ENCODE measurements at regions not wholly inside any gene's neighbourhood (a gene's known extent, or its start where the extent isn't known, plus 50 kb on each side); places are given as distances from the start of the nearest gene placed in this dataset.

GRCh38 chr20:24109537-24109936, 121.0 kb upstream of the GGTLC1 start:
- H3K9me3 ChIP-seq (ENCODE audit: insufficient read depth, low read depth, low read length) = no peaks in the 10 kb centered on the region
- H3K79me2 ChIP-seq (ENCODE audit: insufficient read depth, low read length) = no peaks in the 10 kb centered on the region
- peaks cover 4% of the 10 kb centered on the region for H3K4me1 Mint-ChIP-seq (ENCODE audit: low read depth, unreplicated experiment)
- H3K4me3 Mint-ChIP-seq (ENCODE audit: unreplicated experiment) = no peak overlapping the region
- H3K9ac ChIP-seq (ENCODE audit: low read length) = no peak overlapping the region
- FAIRE-seq (no peak), DNase-seq (ENCODE audit: low read depth) (no peak)
- no peaks in the 10 kb centered on the region for H3K9me3 Mint-ChIP-seq (ENCODE audit: unreplicated experiment)
- H3K27ac Mint-ChIP-seq (ENCODE audit: unreplicated experiment) = no peak overlapping the region
- H3K27ac ChIP-seq (ENCODE audit: low read depth, low read length) = no peak overlapping the region
- H3K27me3 ChIP-seq (ENCODE audit: insufficient read depth, low read length) = no peaks in the 10 kb centered on the region
- peaks cover 21% of the 10 kb centered on the region for H3K27me3 Mint-ChIP-seq (ENCODE audit: low read depth, unreplicated experiment)
- TF ChIP-seq CTCF (IDR thresholded peaks at IDR 0.05; ENCODE audit: insufficient read depth, low read depth, low read length) = no peak
- no peak for TF ChIP-seq EZH2 (IDR thresholded peaks at IDR 0.05; ENCODE audit: insufficient read depth, low read length)
- H3K4me2 ChIP-seq (ENCODE audit: low read length) = no peak overlapping the region
- H3K36me3 Mint-ChIP-seq (ENCODE audit: low read depth, unreplicated experiment) = no peaks in the 10 kb centered on the region
- no peak overlapping the region for H2AFZ ChIP-seq (ENCODE audit: low read depth, low read length)
- H3K4me3 ChIP-seq (ENCODE audit: insufficient read depth, low read depth, low read length) = no peak overlapping the region
- H4K20me1 ChIP-seq (ENCODE audit: insufficient read depth, low read length) = no peaks in the 10 kb centered on the region
- H3K36me3 ChIP-seq (ENCODE audit: insufficient read depth, low read length) = no peaks in the 10 kb centered on the region
- H3K4me1 ChIP-seq (ENCODE audit: insufficient read depth, low read length) = no peaks in the 10 kb centered on the region

- peaks cover under 1% of the 10 kb centered on the region for H3K4me1 ChIP-seq (ENCODE audit: insufficient read depth, low read length)
- H3K4me3 ChIP-seq (ENCODE audit: insufficient read depth, low read depth, low read length) = no peak overlapping the region
- H3K27me3 Mint-ChIP-seq (ENCODE audit: low read depth, unreplicated experiment) = peaks cover 21% of the 10 kb centered on the region
- H3K4me3 Mint-ChIP-seq (ENCODE audit: unreplicated experiment) = no peak overlapping the region
- no peaks in the 10 kb centered on the region for H3K27me3 ChIP-seq (ENCODE audit: insufficient read depth, low read length)
- no peaks in the 10 kb centered on the region for H3K36me3 ChIP-seq (ENCODE audit: insufficient read depth, low read length)
- H4K20me1 ChIP-seq (ENCODE audit: insufficient read depth, low read length) = no peaks in the 10 kb centered on the region
- no peak overlapping the region for H2AFZ ChIP-seq (ENCODE audit: low read depth, low read length)
- no peak for DNase-seq (ENCODE audit: low read depth)
- no peak for TF ChIP-seq EZH2 (IDR thresholded peaks at IDR 0.05; ENCODE audit: insufficient read depth, low read length)
- no peak for TF ChIP-seq CTCF (IDR thresholded peaks at IDR 0.05; ENCODE audit: insufficient read depth, low read depth, low read length)
- no peak overlapping the region for H3K9ac ChIP-seq (ENCODE audit: low read length)
- peaks cover 4% of the 10 kb centered on the region for H3K4me1 Mint-ChIP-seq (ENCODE audit: low read depth, unreplicated experiment)
- no peaks in the 10 kb centered on the region for H3K36me3 Mint-ChIP-seq (ENCODE audit: low read depth, unreplicated experiment)
- FAIRE-seq = no peak
- no peaks in the 10 kb centered on the region for H3K9me3 Mint-ChIP-seq (ENCODE audit: unreplicated experiment)
- no peak overlapping the region for H3K27ac Mint-ChIP-seq (ENCODE audit: unreplicated experiment)
- no peaks in the 10 kb centered on the region for H3K9me3 ChIP-seq (ENCODE audit: insufficient read depth, low read depth, low read length)
- H3K27ac ChIP-seq (ENCODE audit: low read depth, low read length) = no peak overlapping the region
- H3K79me2 ChIP-seq (ENCODE audit: insufficient read depth, low read length) = no peaks in the 10 kb centered on the region
- H3K4me2 ChIP-seq (ENCODE audit: low read length) = no peak overlapping the region
Measured at GRCh38 chr20:24109008-24109407, 120.4 kb upstream of the GGTLC1 start.

- H3K27me3 ChIP-seq (ENCODE audit: insufficient read depth, low read length) = no peaks in the 10 kb centered on the region
- FAIRE-seq (no peak), DNase-seq (ENCODE audit: low read depth) (no peak)
- Mint-ChIP-seq H3K27ac (ENCODE audit: unreplicated experiment) (no peak overlapping the region), H3K4me1 (ENCODE audit: low read depth, unreplicated experiment) (peaks cover 4% of the 10 kb centered on the region), H3K27me3 (ENCODE audit: low read depth, unreplicated experiment) (peaks cover 20% of the 10 kb centered on the region), H3K36me3 (ENCODE audit: low read depth, unreplicated experiment) (no peaks in the 10 kb centered on the region), H3K9me3 (ENCODE audit: unreplicated experiment) (no peaks in the 10 kb centered on the region), H3K4me3 (ENCODE audit: unreplicated experiment) (no peak overlapping the region)
- no peaks in the 10 kb centered on the region for H4K20me1 ChIP-seq (ENCODE audit: insufficient read depth, low read length)
- no peak overlapping the region for H3K4me3 ChIP-seq (ENCODE audit: insufficient read depth, low read depth, low read length)
- no peak overlapping the region for H2AFZ ChIP-seq (ENCODE audit: low read depth, low read length)
- H3K36me3 ChIP-seq (ENCODE audit: insufficient read depth, low read length) = no peaks in the 10 kb centered on the region
- no peak overlapping the region for H3K9ac ChIP-seq (ENCODE audit: low read length)
- H3K9me3 ChIP-seq (ENCODE audit: insufficient read depth, low read depth, low read length) = no peaks in the 10 kb centered on the region
- H3K27ac ChIP-seq (ENCODE audit: low read depth, low read length) = no peak overlapping the region
- peaks cover 5% of the 10 kb centered on the region for H3K4me1 ChIP-seq (ENCODE audit: insufficient read depth, low read length)
- TF ChIP-seq CTCF (IDR thresholded peaks at IDR 0.05; ENCODE audit: insufficient read depth, low read depth, low read length) (no peak), EZH2 (IDR thresholded peaks at IDR 0.05; ENCODE audit: insufficient read depth, low read length) (no peak)
- H3K79me2 ChIP-seq (ENCODE audit: insufficient read depth, low read length) = no peaks in the 10 kb centered on the region
- H3K4me2 ChIP-seq (ENCODE audit: low read length) = no peak overlapping the region
Measured at GRCh38 chr20:24108581-24108980, 120.0 kb upstream of the GGTLC1 start.
